H9 (cell line): ENCODE measurements at regions not wholly inside any gene's neighbourhood (a gene's known extent, or its start where the extent isn't known, plus 50 kb on each side); places are given as distances from the start of the nearest gene placed in this dataset.

Source experiments
- DNase-seq: peaks from one replicate; pipeline ENCODE4 v3.0.0-alpha.2; 2017
- H2AFZ ChIP-seq: one replicate; pipeline ENCODE4 v1.6.1; 2013; ENCODE audit warnings: mild to moderate bottlenecking, low read length, control low read depth, moderate library complexity
- H2AK5ac ChIP-seq: 2 replicates; pipeline ENCODE4 v1.6.1; 2013; ENCODE audit warnings: low read length, control low read depth, mixed read lengths; ENCODE audit not compliant: insufficient read length
- H2BK120ac ChIP-seq: one replicate; pipeline ENCODE4 v1.6.1; 2013; ENCODE audit warnings: low read depth, mild to moderate bottlenecking, low read length, control low read depth, inconsistent platforms; ENCODE audit not compliant: poor library complexity, severe bottlenecking
- H2BK12ac ChIP-seq: 2 replicates; pipeline ENCODE4 v1.6.1; 2013; ENCODE audit warnings: low read length, control low read depth, mixed read lengths, low read depth; ENCODE audit not compliant: insufficient read length
- H2BK15ac ChIP-seq: 2 replicates; pipeline ENCODE4 v1.6.1; 2013; ENCODE audit warnings: low read depth, low read length, control low read depth
- H2BK20ac ChIP-seq: one replicate; pipeline ENCODE4 v1.6.1; 2013; ENCODE audit warnings: low read depth, mild to moderate bottlenecking, low read length, control low read depth, inconsistent platforms; ENCODE audit not compliant: poor library complexity, severe bottlenecking
- H2BK5ac ChIP-seq: 2 replicates; pipeline ENCODE4 v1.6.1; 2013; ENCODE audit warnings: low read length, control low read depth, mixed read lengths; ENCODE audit not compliant: insufficient read length
- H3K14ac ChIP-seq: 2 replicates; pipeline ENCODE4 v1.6.1; 2013; ENCODE audit warnings: low read length, control low read depth; ENCODE audit not compliant: insufficient read depth
- H3K18ac ChIP-seq: 2 replicates; pipeline ENCODE4 v1.6.1; 2013; ENCODE audit warnings: low read depth, mild to moderate bottlenecking, mixed read lengths, low read length, control low read depth; ENCODE audit not compliant: insufficient read length
- H3K23ac ChIP-seq: 2 replicates; pipeline ENCODE4 v1.6.1; 2013; ENCODE audit warnings: low read length, control low read depth, mixed read lengths, low read depth; ENCODE audit not compliant: insufficient read length
- H3K23me2 ChIP-seq: 2 replicates; pipeline ENCODE4 v1.6.1; 2013; ENCODE audit warnings: low read depth, mild to moderate bottlenecking, mixed read lengths, low read length, control low read depth; ENCODE audit not compliant: insufficient read length, poor library complexity, severe bottlenecking
- H3K27ac ChIP-seq: 2 replicates; pipeline ENCODE4 v1.5.1; 2013; ENCODE audit warnings: low read length, control low read depth, mixed read lengths, low read depth; ENCODE audit not compliant: insufficient read length
- H3K27me3 ChIP-seq: 2 replicates; pipeline ENCODE4 v1.6.1; 2013; ENCODE audit warnings: low read length, control low read depth, inconsistent platforms; ENCODE audit not compliant: insufficient read depth
- H3K4ac ChIP-seq: 2 replicates; pipeline ENCODE4 v1.6.1; 2013; ENCODE audit warnings: low read depth, mild to moderate bottlenecking, control low read depth, inconsistent platforms, low read length, moderate library complexity
- H3K4me1 ChIP-seq: 2 replicates; pipeline ENCODE4 v1.6.1; 2013; ENCODE audit warnings: low read length, control low read depth, inconsistent platforms; ENCODE audit not compliant: insufficient read depth
- H3K4me2 ChIP-seq: 2 replicates; pipeline ENCODE4 v1.6.1; 2013; ENCODE audit warnings: low read length, control low read depth, mixed read lengths; ENCODE audit not compliant: insufficient read length, insufficient read depth
- H3K56ac ChIP-seq: 2 replicates; pipeline ENCODE4 v1.6.1; 2013; ENCODE audit warnings: low read depth, mild to moderate bottlenecking, mixed read lengths, low read length, control low read depth; ENCODE audit not compliant: insufficient read length
- H3K79me1 ChIP-seq: 2 replicates; pipeline ENCODE4 v1.6.1; 2013; ENCODE audit warnings: low read depth, mild to moderate bottlenecking, moderate library complexity, low read length, control low read depth, inconsistent platforms; ENCODE audit not compliant: insufficient read depth, poor library complexity, severe bottlenecking
- H3K79me2 ChIP-seq: 2 replicates; pipeline ENCODE4 v1.6.1; 2013; ENCODE audit warnings: low read length, control low read depth, inconsistent platforms; ENCODE audit not compliant: insufficient read depth
- H3K9ac ChIP-seq: 2 replicates; pipeline ENCODE4 v1.6.1; 2013; ENCODE audit warnings: low read length, control low read depth, mixed read lengths; ENCODE audit not compliant: insufficient read length; ENCODE audit errors: extremely low read depth
- H3K9me3 ChIP-seq: one replicate; pipeline ENCODE4 v1.6.1; 2013; ENCODE audit warnings: low read depth, low read length, inconsistent platforms; ENCODE audit not compliant: control insufficient read depth
- H3T11ph ChIP-seq: one replicate; pipeline ENCODE4 v1.6.1; 2013; ENCODE audit warnings: mild to moderate bottlenecking, low read length, control low read depth, inconsistent platforms
- H4K20me1 ChIP-seq: one replicate; pipeline ENCODE4 v1.6.1; 2013; ENCODE audit not compliant: control insufficient read depth, insufficient read length, insufficient read depth
- H4K5ac ChIP-seq: 2 replicates; pipeline ENCODE4 v1.6.1; 2013; ENCODE audit warnings: low read depth, mild to moderate bottlenecking, mixed read lengths, low read length, control low read depth; ENCODE audit not compliant: insufficient read length
- H4K8ac ChIP-seq: replicated peaks from 2 replicates; pipeline ENCODE4 v1.6.1; 2013; ENCODE audit warnings: low read length, control low read depth, mixed read lengths, low read depth; ENCODE audit not compliant: insufficient read length
- H4K91ac ChIP-seq: 2 replicates; pipeline ENCODE4 v1.6.1; 2013; ENCODE audit warnings: low read depth, mild to moderate bottlenecking, moderate library complexity, mixed read lengths, low read length, control low read depth; ENCODE audit not compliant: insufficient read length
- H3K27ac Mint-ChIP-seq, 3 experiments: 2 replicates in 2 of 3; 3 replicates in 1 of 3; pipeline ENCODE4 v1.8.0; 2020 to 2021; ENCODE audit warnings: mixed read lengths in 3 of 3, mild to moderate bottlenecking in 1 of 3, moderate library complexity in 1 of 3
- H3K27me3 Mint-ChIP-seq: 2 replicates; pipeline ENCODE4 v1.8.0; 2021; ENCODE audit warnings: low read depth, mild to moderate bottlenecking, moderate library complexity, mixed read lengths
- H3K36me3 Mint-ChIP-seq, 3 experiments: 2 replicates in 2 of 3; 3 replicates in 1 of 3; pipeline ENCODE4 v1.8.0; 2020 to 2021; ENCODE audit warnings: low read depth in 3 of 3, mixed read lengths in 3 of 3; ENCODE audit not compliant: insufficient read depth in 1 of 3
- H3K4me1 Mint-ChIP-seq, 2 experiments: 2 replicates each; pipeline ENCODE4 v1.8.0; 2020; ENCODE audit warnings: mixed read lengths in 2 of 2
- H3K4me3 Mint-ChIP-seq, 2 experiments: 2 replicates in 1 of 2; 3 replicates in 1 of 2; pipeline ENCODE4 v1.8.0; 2020 to 2021; ENCODE audit warnings: mild to moderate bottlenecking in 2 of 2, mixed read lengths in 2 of 2, moderate library complexity in 1 of 2
- H3K9me3 Mint-ChIP-seq, 2 experiments: 2 replicates in 1 of 2; 3 replicates in 1 of 2; pipeline ENCODE4 v1.8.0; 2020; ENCODE audit warnings: mild to moderate bottlenecking in 2 of 2, mixed read lengths in 2 of 2, moderate library complexity in 1 of 2
- WGBS: extraction: QIAGEN DNeasy Blood & Tissue Kit; methylation state at CpG from one replicate; pipeline ENCODE4 v1.1.7; 2013; ENCODE audit warnings: missing lambda C conversion rate, low lambda C conversion rate, mixed read lengths; ENCODE audit not compliant: insufficient read length; ENCODE audit errors: extremely low coverage; 5-methylcytosine and 5-hydroxymethylcytosine counted together
- TF ChIP-seq, protein P1 (sequence below): fragments of 200-600 bp; sonication (generic); conservative IDR thresholded peaks from 3 replicates; pipeline ENCODE4 v1.8.0; 2021; ENCODE audit warnings: antibody characterized with exemption, mild to moderate bottlenecking

DNA sequence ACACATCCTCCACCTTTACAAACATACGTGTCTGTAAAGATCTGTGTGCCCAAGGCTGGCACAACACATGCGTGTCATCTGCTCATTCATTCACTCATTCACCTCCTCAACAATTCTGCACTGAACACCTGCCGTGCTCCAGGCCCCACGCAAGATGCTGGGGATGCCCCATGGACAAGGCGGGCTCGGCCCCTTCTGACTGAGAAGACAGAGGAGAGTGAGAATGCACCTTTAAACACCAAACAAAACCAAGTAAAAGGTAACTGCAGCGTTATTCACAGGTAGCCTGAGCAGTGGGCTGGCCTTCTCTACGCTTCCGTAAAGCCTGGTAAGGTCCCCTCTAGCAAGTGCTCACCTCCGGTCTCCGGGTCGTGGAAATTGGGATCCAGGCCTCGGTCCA, 142.8 kb downstream of the SHANK2 start:
- no CpG with 5 or more reads among the region's 13 CpGs for WGBS
- Histone ChIP-seq H3K9me3 (no peaks in the 10 kb centered on the region), H3K27ac (no peak overlapping the region), H3K79me2 (no peaks in the 10 kb centered on the region), H3K14ac (no peak overlapping the region), H3K27me3 (no peaks in the 10 kb centered on the region), H4K8ac (no peak overlapping the region), H2AK5ac (no peak overlapping the region), H2AFZ (no peak overlapping the region), H3K18ac (no peak overlapping the region), H3K4me1 (no peaks in the 10 kb centered on the region; the same call in 1 of the 2 replicates), H3K56ac (no peak overlapping the region), H3K9ac (no peak overlapping the region), H3T11ph (no peak overlapping the region), H2BK15ac (no peak overlapping the region), H4K5ac (no peak overlapping the region), H2BK12ac (no peak overlapping the region), H3K23me2 (no peaks in the 10 kb centered on the region), H2BK5ac (no peak overlapping the region), H3K4ac (no peak overlapping the region), H4K20me1 (no peaks in the 10 kb centered on the region), H3K4me2 (no peak overlapping the region), H4K91ac (no peak overlapping the region), H2BK120ac (no peak overlapping the region), H3K79me1 (no peaks in the 10 kb centered on the region), H2BK20ac (no peak overlapping the region), H3K23ac (no peak overlapping the region)
- Mint-ChIP-seq H3K9me3 (no peaks in the 10 kb centered on the region), H3K27ac (no peak overlapping the region), H3K27me3 (no peaks in the 10 kb centered on the region), H3K36me3 (peaks cover 13 to 39% (median 27%) of the 10 kb centered on the region in 3 experiments), H3K4me1 (peaks cover 26 to 29% of the 10 kb centered on the region in 2 experiments), H3K4me3 (no peak overlapping the region)
- TF ChIP-seq, protein P1, sequence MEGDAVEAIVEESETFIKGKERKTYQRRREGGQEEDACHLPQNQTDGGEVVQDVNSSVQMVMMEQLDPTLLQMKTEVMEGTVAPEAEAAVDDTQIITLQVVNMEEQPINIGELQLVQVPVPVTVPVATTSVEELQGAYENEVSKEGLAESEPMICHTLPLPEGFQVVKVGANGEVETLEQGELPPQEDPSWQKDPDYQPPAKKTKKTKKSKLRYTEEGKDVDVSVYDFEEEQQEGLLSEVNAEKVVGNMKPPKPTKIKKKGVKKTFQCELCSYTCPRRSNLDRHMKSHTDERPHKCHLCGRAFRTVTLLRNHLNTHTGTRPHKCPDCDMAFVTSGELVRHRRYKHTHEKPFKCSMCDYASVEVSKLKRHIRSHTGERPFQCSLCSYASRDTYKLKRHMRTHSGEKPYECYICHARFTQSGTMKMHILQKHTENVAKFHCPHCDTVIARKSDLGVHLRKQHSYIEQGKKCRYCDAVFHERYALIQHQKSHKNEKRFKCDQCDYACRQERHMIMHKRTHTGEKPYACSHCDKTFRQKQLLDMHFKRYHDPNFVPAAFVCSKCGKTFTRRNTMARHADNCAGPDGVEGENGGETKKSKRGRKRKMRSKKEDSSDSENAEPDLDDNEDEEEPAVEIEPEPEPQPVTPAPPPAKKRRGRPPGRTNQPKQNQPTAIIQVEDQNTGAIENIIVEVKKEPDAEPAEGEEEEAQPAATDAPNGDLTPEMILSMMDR = no peak
- no peak for DNase-seq
